ENCODE measurements at regions not wholly inside any gene's neighbourhood (a gene's known extent, or its start where the extent isn't known, plus 50 kb on each side); places are given as distances from the start of the nearest gene placed in this dataset.

DNA sequence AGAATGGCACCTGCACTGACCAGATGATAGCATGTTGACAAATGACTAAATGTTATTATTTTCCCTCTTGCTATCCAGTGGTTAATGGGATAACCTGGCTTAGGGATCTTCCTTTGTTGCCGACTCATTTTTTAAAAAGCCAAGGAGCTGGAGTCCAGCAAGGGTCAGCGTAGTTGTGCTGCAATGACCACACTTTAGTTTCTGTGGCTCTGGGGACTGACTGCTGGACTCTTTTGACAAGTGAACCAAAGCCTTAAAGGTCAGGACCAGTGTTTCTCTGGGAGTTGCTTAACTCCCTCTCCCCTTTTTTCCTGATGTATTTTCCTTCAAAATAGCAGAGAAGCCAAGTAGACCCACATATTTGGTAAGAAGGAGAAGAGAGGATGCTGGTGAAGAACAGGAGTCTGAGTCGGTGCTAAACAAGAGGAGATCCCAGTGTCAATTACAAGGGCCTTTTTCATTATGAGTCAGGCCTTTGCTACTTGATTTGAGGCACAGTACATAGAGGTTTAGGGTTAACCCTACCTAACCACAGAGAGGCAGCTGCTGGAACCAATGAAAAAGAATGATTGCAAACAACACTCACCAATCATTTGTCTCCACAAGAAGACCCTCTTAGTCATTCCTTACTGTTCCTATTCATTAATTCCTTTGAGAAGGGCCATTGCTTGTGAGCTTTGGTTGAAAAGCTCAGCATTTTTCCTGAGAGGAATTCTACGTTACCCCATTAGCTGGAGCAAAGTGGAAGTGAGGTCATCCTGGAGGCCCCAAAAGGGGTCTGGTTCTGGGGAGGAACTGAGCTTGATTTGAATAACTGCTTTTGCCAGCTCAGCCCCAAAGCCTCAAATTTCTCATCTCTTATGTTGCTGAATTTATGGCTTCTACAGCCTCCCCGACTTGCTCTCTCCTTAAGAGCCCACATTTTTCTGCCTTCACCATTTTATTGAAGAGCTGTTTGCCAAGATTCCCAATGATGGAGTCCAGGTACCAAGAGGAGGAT, 137.6 kb upstream of the HNMT start:
- no peak for DNase-seq (ENCODE audit: low spot score)

DNA sequence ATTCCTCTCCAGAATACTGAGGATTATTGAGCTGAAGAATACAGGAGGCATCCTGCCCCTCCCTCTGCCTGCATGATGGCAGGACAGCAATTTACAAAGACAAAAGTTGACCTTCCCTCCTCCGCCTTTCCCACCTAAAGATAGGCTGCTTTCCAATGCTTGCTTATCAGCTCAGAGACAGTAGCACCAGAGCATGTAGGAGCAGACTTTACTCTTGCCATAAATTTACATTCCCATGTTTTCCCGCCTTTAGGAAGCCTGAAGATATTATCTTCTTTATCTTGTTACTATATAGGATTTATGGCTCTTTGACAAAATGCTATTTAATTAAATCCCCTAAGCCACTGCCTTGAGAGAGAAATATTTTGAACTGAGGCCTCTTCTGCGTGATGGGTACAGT, 135.6 kb upstream of the HNMT start:
- no peak for DNase-seq (ENCODE audit: low spot score)

DNA sequence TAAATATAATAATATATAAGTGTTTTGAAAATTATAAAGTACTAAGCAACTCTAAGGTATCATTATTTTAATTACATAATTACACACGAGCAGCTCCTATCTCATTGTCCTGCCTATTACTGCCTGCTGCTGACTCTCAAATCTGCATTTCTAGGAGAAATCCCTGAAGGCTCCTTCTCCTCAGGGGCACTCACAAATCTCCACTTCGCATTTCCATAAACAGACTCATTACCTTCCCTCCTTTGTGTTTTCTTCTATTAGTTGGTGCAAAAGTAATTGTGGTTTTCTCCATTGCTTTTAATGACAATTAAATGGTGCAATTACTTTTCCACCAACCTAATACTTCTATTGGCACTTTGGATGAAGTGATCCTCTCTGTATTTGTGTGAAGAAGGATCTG, 135.0 kb upstream of the HNMT start:
- DNase-seq (ENCODE audit: low spot score), result no peak

DNA sequence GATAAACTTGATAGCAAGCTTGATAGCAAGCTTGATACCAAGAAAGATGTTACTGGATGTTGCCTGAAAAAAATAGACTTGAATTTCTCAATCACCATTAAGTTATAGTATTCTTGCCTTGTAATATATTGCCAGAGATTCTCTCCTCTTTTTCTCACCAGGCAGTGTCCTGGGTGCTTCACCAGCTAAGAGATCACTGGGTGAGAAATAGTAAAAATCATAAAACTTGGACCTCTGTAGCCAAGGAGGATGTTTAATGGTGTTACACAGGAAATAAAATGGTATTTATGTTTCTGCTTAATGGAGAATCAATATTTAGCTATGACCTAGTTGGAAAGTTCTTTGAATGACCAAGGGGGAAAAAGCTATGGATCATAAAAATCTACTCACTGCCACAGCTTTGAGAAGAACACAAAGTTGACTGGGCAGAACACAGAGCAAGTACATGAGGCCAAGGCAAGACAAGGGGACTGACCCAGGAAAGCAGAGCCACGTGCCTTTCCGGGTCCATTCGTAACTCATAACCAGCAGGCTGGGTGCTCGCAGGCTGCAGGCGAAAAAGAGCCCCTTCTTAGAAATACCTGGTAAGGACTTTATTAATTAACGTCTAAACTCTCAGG, 129.4 kb upstream of the HNMT start:
- no peak for DNase-seq (ENCODE audit: low spot score)

DNA sequence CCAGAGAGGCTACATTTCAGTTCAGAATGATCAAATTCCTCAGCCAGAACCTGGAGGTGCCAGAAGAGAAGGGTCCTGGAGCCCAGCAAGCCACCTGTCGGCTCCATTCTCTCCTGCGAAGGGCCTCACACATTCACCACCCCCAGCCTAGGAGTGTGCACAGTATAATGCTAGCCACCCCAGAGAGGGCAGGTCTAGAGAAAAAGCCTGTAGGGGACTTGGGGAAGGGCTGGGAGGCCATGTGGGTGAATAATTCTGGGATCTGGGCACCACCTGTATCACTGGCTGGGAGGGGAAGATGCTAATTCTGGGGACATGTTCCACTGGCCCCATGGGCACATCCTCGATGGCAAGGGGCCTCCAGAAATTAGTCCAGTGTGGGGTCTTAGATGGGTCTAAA, 127.6 kb upstream of the HNMT start:
- DNase-seq (ENCODE audit: low spot score), result no peak

DNA sequence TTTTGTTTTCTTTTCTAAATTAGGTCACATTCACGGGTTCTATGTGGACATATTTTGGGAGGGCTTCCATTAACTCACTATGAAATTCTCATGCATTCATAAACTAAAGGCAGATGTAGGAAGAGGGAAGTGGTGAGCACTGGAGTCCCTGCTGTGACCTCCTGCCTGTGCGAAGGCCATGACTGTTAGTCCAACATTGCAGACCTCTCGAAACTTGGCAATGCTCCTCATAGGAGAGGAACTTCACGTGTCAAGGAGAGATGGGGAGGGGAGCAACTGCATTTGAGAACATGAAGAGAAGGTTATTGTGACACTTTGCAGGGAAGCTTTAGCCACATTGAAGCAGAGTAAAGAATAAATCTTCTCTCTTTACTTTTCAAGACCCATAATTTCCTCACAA, 126.4 kb upstream of the HNMT start:
- DNase-seq (ENCODE audit: low spot score), result no peak

DNA sequence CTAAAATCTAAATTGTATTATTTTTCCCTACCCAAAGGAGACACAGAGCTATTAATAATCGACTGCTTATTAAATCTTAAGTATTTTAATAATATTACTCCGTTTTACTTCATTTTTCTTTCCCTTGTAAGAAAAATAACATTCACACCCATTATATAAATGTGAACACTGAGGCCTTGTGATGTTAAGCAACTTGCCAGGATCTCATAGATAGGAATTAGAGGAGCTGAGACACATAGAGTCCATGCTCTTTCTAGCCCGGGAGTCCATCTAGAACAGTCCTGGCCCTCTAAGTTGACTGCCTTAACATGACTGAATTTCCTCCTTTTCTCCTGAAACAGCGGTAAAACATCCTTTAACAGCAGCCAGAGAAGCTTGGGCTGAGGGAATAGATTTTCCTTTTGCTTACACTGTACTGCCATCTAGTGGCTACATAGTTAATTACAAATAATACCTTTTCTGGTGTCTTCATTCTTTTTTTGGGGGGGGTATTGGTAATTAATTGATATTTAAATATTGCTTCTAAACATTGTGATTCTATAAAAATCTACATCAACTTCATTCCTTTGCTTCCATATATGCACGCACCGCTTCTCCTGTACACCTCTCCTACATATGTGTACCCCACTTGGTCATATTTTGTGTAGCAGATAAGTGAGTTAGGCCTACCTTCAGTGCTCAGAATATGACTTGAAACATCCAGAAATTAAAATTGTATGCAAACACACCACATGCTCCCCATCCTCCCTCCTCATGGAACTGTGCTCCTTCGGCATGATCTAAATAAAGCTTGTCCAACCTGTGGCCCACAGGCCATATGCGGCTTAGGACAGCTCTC, 125.8 kb upstream of the HNMT start:
- peak; percentile 45 for DNase-seq (ENCODE audit: low spot score)

DNA sequence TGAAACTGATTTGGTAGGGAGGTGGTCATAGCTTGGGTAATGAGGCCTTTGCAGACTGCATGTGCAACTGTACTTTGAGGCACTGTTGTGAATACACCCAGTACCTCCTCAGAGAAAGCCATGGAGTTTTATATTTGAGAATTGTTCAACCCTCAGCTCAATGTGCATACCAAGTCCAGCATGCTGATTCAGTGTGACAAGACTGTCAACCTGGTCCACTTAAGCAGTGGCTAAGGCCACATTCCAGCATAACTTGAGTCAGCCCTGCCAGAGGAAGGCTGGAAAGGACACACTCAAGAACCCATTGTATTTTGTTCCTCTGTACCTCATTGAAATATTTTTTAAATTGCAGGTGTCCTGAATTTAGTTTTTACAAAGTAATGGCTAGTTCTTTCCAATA, 121.8 kb upstream of the HNMT start:
- no peak for DNase-seq (ENCODE audit: low spot score)

DNA sequence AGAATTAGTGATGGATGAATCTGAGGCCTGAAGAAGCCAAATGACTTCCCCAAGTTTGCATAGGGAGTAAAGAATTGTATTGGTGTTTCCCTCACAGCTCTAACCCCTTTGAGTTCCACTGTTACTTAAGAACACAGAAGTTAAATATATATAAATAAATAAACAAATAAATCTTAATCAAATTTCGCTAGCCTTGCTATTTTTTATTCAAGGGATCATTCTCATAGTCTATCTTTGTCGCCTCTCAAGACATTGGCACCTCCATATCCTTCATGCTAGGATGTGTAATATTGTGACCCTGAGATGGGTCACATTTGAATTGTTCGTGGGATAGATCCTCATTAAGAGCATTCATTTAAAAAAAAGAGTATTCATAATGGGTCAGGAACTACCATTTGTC, 121.3 kb upstream of the HNMT start:
- no peak for DNase-seq (ENCODE audit: low spot score)

DNA sequence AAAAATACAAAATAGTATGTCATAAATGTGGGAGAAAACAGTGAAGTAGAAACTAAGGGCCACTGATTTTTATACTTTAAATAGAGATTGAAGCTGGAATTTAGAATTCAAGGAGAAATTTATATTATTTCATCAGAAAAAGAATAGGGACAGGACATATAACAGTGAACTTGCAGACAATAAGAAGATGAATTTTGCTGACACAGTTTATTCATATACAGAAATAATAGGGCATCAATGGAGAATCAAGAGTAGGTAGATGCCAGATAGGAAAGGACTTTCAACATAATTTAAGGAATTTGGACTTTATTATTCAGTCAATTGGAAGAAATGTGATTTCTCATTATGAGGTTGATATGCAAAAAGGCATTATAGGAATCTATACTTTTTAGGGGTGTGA, 118.9 kb upstream of the HNMT start:
- DNase-seq (ENCODE audit: low spot score), result no peak

DNA sequence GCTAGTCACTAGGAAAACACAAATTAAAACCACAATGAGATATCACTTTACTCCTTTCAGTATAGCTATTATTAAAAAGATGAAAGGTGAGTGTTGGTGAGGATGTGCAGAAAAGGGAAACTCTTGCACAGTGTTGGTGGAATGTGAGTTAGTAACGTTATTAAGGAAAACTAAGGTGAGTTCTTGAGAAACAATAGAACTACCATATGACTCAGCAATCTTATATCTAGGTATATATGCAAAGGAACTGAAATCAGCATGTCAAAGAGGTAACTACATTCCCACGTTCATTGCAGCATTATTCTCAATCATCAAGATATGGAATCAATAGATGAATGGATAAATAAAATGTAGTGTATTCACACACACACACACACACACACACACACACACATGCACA, 117.3 kb upstream of the HNMT start:
- DNase-seq (ENCODE audit: low spot score), result no peak

DNA sequence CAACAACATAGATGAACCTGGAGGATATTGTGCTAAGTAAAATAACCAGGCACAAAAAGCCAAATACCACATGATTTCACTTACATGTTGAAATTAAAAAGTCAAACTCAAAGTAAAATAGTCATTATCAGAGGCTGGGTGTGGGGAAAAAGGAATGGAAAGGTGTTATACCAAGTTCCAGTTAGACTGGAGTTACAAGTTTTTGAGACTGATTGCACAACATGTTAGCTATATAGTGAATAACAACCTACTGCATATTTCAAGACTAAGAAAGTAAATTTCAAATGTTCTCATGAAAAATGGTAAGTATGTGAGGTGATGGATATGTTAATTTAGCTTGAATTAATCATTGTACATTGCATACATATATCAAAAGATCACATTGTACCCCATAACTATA, 116.8 kb upstream of the HNMT start:
- DNase-seq (ENCODE audit: low spot score), result no peak

DNA sequence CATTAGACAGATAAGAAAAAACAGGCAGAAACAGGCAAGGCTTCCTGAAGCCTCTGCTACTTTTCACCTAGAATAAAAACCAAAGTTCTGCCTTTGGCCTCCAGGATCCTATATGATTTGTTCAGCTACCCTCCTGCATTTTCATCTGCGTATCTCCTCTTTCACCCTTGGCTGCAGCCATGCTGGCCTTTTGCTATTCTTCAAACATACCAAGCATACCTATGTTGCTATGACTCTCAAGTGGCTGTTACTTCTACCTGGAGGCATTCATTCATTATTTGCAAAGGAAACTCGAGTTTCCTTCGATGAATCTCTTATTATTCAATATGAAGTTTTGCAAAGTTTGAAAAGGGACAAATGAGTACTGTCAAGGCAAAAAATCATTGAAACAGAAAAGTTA, 106.4 kb upstream of the HNMT start:
- DNase-seq (ENCODE audit: low spot score), result no peak

DNA sequence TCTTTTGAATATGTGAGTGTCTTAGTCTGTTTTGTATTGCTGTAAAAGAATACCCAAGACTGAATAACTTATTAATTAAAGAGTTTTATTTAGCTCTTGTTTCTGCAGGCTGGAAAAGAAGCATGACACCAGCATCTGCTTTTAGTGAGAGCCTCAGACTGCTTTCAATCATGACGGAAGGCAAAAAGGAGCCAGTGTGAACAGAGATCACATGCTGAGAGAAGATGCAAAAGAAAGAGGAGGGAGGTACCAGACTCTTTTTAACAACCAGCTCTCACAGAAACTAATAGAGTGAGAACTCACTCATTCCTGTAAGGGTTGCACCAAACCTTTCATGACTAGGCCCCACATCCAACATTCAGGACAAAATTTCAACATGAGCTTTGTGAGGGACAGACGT, 101.6 kb upstream of the HNMT start:
- DNase-seq (ENCODE audit: low spot score), result no peak

DNA sequence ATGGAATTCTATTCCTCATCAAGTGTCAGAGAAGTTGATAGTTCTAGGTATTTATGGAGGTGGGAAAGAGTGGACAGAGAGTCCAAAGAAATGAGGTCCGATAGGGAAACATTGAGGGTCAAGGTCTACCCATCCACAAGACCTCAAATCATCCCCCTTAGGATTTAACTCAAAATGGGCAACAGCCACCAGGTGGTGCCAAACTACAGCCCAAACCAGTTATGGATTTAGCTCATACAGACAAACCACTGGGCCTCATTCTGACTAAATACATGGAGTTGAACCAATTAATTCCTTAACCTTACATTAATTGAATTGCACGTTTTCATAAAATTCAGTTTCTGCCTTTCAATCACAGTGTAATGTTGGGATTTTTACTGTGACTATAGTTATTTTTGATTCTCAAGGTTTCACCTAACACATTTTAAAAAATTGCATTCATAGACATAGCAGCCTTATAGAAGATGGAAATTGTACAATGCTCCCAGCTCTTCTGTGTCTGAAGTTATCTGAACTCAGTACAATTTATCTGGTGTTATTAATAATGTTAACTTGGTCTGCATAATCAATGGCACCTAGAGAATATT, 98.2 kb upstream of the HNMT start:
- DNase-seq (ENCODE audit: low spot score), result peak; percentile 12

DNA sequence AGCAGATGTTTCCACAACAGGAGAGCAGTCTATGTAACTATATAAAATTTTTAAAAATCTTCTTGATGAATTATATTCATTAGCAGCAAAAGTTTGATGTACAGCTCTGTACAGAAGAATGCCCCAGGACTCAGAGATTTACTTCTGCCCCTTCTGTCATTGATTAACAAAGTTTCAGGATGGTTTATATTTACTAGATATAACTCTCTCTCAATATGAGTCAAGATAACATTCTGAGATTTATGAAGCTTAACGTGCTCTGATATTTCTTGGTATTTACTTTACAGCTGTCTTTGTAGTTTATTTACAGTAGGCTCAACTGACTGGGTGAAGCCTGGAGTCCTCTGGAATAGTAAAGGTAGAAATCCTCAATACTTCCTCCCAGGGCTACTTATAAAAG, 93.6 kb upstream of the HNMT start:
- DNase-seq (ENCODE audit: low spot score), result no peak

DNA sequence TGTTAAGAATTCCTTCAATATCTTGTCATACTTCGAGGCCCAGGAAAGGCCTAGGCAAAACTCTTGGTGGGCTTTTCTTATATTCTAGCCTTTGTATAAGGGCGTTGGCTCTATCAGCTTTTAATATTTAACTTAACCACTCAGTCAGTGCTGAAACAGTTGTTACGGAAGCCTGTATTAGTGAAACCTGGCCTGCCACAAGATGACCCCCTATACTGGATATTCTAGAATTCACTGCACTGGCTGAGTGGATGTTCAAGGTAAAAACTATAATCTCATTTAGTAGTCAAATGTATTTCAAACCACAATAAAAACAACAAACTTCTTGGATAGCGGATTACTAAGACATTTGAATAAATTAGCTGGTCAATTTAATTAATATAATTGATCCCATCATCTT, 91.7 kb upstream of the HNMT start:
- no peak for DNase-seq (ENCODE audit: low spot score)

DNA sequence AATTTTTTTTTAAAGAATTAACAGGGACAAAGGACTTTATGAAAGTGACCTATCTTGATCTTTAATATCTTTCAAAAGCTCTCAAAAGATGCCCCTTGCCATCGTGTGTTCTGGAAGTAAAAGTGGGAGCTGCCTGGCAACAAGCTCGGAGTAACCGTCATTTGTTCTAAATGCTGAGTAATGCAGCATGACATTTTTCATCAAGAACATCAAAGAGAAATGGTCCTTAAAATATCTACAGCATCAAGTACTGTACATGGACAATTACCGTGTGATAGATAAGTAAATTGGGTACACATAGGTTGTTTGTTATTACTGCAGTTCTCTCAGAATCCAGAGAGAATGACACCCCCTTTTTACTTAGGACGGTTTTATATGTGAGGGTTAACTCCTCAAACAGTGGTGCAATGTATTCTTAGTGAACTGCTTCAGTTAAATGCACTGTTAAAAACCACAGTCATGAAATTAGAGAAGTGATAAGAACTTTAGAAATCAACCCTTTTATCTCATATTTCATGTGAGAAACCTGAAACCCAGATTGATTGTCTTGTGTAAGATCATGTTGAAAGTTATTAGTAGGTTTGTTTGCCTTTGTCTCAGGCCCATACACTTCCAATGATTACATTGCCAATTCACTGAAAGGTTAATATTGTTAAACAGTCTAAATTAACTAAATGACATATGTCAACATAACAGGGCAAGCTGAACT, 90.6 kb upstream of the HNMT start:
- no peak for DNase-seq (ENCODE audit: low spot score)

DNA sequence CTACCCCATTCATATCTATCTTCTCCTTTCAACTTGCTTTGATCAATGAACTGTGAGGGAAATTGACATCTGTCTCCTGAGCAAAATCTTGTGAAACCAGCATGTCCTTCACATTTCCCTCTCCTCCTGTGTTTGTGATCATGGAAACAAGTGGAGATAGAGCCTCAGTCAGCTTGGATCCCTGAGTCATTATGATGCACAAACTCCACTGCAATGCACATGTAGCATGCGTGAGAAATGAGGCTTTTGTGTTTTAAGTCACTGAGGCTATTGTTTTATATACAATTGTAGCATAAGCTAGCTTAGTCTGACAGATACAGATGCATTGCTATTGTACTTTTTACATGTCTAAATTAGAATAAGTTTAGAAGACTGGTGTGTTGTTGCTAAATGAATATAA, 85.2 kb upstream of the HNMT start:
- DNase-seq (ENCODE audit: low spot score), result no peak

DNA sequence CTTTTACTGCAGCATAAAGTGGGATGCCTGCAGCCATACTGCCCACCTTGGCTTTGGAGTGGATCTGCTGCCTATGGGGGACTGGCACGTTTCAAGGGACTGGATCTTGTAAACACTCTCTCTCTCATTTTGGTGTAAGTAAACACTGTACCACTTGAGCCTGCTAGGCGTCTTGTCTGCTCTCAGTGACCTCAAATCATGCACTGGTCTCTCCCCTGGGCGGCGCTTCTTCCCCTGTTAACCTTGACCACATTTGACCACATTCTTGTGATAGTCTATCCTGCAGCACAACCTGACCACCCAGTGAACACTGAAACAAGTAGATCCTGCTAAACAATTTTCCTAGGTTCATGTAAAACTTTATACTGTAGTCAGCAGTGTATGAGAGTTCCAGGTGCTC, 82.6 kb upstream of the HNMT start:
- no peak for DNase-seq (ENCODE audit: low spot score)

DNA sequence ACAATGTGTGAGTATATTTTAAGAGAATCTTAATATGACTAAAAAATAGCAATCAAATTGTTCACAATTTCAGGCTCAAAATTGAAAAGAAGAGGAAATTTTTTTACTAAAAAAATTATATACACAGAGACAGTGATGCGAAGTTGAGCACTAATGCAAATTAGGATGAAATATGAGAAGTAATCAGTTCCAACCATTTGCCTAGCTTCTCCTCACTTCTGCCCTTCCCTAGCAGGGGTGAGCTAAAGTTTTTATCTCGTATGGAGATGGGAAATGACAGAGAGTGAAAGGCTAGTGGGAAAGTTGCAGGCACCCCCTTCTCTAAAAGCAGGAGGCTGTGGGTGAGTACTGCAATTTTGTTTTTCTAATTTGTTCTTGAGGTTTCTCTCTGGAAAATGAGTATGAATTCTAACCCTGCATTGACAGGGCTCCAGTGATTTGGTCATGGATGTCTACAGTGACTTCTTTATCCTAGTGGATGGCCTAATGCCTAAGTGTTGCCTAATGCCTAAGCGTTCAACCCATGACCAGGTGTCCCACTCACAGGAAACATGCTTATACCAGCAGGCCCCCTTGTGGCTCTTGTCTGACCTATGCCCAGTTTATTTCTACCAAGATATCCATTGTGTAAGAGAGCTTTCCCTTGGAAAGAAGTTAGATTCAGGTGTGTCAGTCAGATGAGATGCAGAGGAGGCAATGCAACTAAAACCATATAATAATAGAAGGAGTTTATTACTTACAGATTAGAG, 78.0 kb upstream of the HNMT start:
- no peak for DNase-seq (ENCODE audit: low spot score)
